Activated CD8-positive, alpha-beta T cell treated with anti-CD3 and anti-CD28 coated beads for 36 hours (primary cell): ENCODE measurements at regions not wholly inside any gene's neighbourhood (a gene's known extent, or its start where the extent isn't known, plus 50 kb on each side); places are given as distances from the start of the nearest gene placed in this dataset.

Source experiments
- ATAC-seq: fragments of 200-7000 bp; cut with Tn5 transposase; one replicate; pipeline ENCODE4 v1.10.0; 2021; ENCODE audit warnings: mild to moderate bottlenecking, moderate library complexity
- CTCF ChIA-PET: fragments of 350-600 bp; sonication (Branson Sonifier 250); formaldehyde crosslinking; loops from one replicate; lab custom pipeline; 2021; ENCODE audit warnings: antibody characterized with exemption; lab: Charles Lee
- POLR2A ChIA-PET: fragments of 350-600 bp; sonication (Branson Sonifier 250); formaldehyde crosslinking; loops from one replicate; lab custom pipeline; 2021; ENCODE audit warnings: antibody characterized with exemption; lab: Charles Lee
- DNase-seq: peaks from one replicate; pipeline ENCODE4 v3.0.0-alpha.2; 2020
- H3K27ac Mint-ChIP-seq: one replicate; pipeline ENCODE4 v1.8.0; 2021; ENCODE audit warnings: mild to moderate bottlenecking, mixed read lengths
- H3K27me3 Mint-ChIP-seq: one replicate; pipeline ENCODE4 v1.8.0; 2021; ENCODE audit warnings: mixed read lengths
- H3K36me3 Mint-ChIP-seq: one replicate; pipeline ENCODE4 v1.8.0; 2021; ENCODE audit warnings: low read depth, mixed read lengths
- H3K4me1 Mint-ChIP-seq: one replicate; pipeline ENCODE4 v1.8.0; 2021; ENCODE audit warnings: low read depth, mixed read lengths
- H3K4me3 Mint-ChIP-seq: one replicate; pipeline ENCODE4 v1.8.0; 2021; ENCODE audit warnings: mild to moderate bottlenecking, moderate library complexity, mixed read lengths
- H3K9me3 Mint-ChIP-seq: one replicate; pipeline ENCODE4 v1.8.0; 2021; ENCODE audit warnings: mixed read lengths
- intact Hi-C: fragments of 100-400 bp; cut with micrococcal nuclease; formaldehyde crosslinking; loops from one replicate; pipeline ENCODE4 v1.10.0; 2022
- TF ChIP-seq, protein P1 (sequence below): fragments of 200-600 bp; IDR thresholded peaks from one replicate; pipeline ENCODE4 v1.8.0; 2022; ENCODE audit warnings: antibody characterized with exemption, mild to moderate bottlenecking

DNA sequence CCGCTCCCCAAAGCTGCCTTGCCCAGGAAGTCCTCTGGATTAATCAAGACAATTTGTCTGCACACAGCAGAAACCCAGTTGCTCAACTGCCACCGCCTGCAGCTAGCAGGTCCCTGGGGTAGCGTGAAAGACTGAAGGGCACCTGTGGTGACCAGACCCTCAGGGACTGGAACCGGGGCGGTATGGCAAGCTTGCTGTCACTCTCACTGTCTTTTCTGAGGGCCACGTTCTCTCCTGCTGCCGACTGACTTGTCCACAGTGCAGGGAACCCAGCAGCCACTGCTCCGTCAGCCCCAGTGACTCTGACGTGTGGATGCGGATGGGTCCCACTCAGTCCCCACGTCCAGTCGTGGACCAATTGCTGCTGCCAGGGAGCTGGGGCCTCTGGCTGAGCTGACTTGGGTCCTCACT is 72.8 kb upstream of the PMEPA1 start:
- ATAC-seq: no peak
- H3K4me1 Mint-ChIP-seq: no peaks in the 10 kb centered on the region
- ChIA-PET POLR2A (no interaction called here), CTCF (interaction anchor here (1.2 kb wide), 1 partner anchor 17 kb away, joined by 4 read pairs; no protein-coding TSS in a partner anchor)
- no peaks in the 10 kb centered on the region for H3K36me3 Mint-ChIP-seq
- no peak for DNase-seq
- no peaks in the 10 kb centered on the region for H3K27me3 Mint-ChIP-seq
- TF ChIP-seq, protein P1, sequence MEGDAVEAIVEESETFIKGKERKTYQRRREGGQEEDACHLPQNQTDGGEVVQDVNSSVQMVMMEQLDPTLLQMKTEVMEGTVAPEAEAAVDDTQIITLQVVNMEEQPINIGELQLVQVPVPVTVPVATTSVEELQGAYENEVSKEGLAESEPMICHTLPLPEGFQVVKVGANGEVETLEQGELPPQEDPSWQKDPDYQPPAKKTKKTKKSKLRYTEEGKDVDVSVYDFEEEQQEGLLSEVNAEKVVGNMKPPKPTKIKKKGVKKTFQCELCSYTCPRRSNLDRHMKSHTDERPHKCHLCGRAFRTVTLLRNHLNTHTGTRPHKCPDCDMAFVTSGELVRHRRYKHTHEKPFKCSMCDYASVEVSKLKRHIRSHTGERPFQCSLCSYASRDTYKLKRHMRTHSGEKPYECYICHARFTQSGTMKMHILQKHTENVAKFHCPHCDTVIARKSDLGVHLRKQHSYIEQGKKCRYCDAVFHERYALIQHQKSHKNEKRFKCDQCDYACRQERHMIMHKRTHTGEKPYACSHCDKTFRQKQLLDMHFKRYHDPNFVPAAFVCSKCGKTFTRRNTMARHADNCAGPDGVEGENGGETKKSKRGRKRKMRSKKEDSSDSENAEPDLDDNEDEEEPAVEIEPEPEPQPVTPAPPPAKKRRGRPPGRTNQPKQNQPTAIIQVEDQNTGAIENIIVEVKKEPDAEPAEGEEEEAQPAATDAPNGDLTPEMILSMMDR: no peak
- H3K4me3 Mint-ChIP-seq: no peak overlapping the region
- no peak overlapping the region for H3K27ac Mint-ChIP-seq
- intact Hi-C loops: no loop called here
- H3K9me3 Mint-ChIP-seq: no peaks in the 10 kb centered on the region

DNA sequence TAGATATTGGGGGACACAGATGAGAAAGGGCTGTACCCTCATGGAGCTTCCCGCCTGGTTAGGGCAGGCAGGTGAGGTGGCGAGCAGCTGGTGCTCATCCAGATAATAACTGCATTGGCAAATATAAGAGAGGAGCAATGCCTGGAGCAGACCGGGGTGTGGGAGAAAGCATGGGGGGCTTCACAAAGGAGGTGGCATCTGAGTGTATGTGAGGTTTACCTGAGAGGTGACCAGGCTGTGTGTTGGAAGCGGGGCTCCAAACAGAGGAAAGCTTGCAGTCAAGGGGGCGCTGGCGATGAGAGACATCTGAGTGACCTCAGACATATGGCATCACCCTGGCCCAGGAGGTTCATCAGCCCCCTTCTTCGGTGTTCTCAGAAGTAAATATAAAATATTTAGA is 72.1 kb upstream of the PMEPA1 start:
- ChIA-PET POLR2A (no interaction called here), CTCF (interaction anchor here (1.2 kb wide), 1 partner anchor 18 kb away, joined by 4 read pairs; no protein-coding TSS in a partner anchor)
- Mint-ChIP-seq H3K4me3 (no peak overlapping the region), H3K27me3 (no peaks in the 10 kb centered on the region), H3K27ac (no peak overlapping the region), H3K9me3 (no peaks in the 10 kb centered on the region), H3K4me1 (no peaks in the 10 kb centered on the region), H3K36me3 (no peaks in the 10 kb centered on the region)
- ATAC-seq (no peak), DNase-seq (no peak)
- intact Hi-C loops: no loop called here
- TF ChIP-seq, protein P1: no peak

- no peak for DNase-seq
- TF ChIP-seq, protein P1: no peak
- H3K27ac Mint-ChIP-seq: no peak overlapping the region
- no peaks in the 10 kb centered on the region for H3K4me1 Mint-ChIP-seq
- H3K36me3 Mint-ChIP-seq: no peaks in the 10 kb centered on the region
- POLR2A ChIA-PET: no interaction called here
- ATAC-seq: no peak
- intact Hi-C loops: no loop called here
- CTCF ChIA-PET: no interaction called here
- H3K27me3 Mint-ChIP-seq: peaks cover 2% of the 10 kb centered on the region
- no peaks in the 10 kb centered on the region for H3K9me3 Mint-ChIP-seq
- H3K4me3 Mint-ChIP-seq: no peak overlapping the region
Measured at GRCh38 chr20:57780906-57781305, 71.1 kb upstream of the PMEPA1 start.

DNA sequence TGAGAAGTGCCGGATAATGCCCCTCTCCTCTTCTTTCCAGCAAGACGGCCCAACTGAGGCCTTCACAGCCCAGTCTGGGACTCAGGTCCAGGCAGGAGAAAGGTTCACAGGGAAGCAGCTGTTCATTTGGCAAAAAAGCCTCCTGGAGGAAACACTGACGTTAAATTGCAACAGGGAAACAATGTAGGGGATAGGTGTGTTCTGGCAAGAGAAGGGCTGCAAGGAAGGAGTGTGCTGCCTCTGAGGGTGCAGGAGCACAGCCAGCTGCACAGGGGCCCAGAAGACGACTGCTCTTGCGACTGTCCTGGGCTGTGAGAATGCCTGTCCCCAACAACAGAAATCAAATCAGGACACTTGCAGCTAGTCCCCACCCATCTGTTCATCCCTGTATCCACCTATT is 70.6 kb upstream of the PMEPA1 start:
- Mint-ChIP-seq H3K36me3 (no peaks in the 10 kb centered on the region), H3K27me3 (peaks cover 2% of the 10 kb centered on the region), H3K4me3 (no peak overlapping the region), H3K27ac (no peak overlapping the region), H3K4me1 (no peaks in the 10 kb centered on the region), H3K9me3 (no peaks in the 10 kb centered on the region)
- ChIA-PET CTCF (no interaction called here), POLR2A (no interaction called here)
- DNase-seq (no peak), ATAC-seq (no peak)
- TF ChIP-seq, protein P1: no peak
- intact Hi-C loops: no loop called here

DNA sequence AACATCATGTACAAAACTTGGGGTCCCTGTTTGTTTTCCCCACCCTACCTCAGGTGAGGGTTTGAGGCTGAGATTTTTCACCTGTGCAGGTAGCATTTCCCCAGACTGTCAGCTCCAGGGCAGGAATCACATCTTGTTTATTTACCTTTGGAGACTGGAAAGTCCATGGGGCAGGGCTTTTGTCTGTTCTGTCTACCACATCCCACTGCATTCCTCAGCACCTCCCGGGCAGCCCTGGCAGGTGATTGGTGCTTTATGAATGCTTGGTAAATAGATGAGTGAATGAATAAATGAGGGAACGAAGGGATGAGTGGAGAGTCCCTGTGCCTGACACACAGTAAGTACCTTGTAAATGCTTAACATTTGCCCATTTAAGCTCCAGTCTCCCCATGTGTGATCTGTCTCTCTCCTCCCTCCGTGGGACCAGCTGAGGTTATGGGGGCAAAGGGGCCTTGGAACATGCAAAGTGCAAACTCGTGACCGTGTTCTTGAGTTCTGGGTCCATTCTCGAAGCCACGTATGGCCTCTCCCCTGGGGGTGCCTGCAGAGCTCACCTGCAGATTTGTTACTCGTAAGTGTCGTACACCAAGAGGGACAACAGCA is 69.7 kb upstream of the PMEPA1 start:
- ATAC-seq (no peak), DNase-seq (no peak)
- intact Hi-C loops: no loop called here
- Mint-ChIP-seq H3K4me1 (no peaks in the 10 kb centered on the region), H3K36me3 (no peaks in the 10 kb centered on the region), H3K4me3 (no peak overlapping the region), H3K27me3 (peaks cover 2% of the 10 kb centered on the region), H3K9me3 (no peaks in the 10 kb centered on the region), H3K27ac (no peak overlapping the region)
- ChIA-PET POLR2A (interaction anchor here (0.9 kb wide), 1 partner anchor 14 kb away, joined by 3 read pairs; no protein-coding TSS in a partner anchor), CTCF (no interaction called here)
- TF ChIP-seq, protein P1: no peak
